Epidermal melanocyte (primary cell): ENCODE measurements at regions not wholly inside any gene's neighbourhood (a gene's known extent, or its start where the extent isn't known, plus 50 kb on each side); places are given as distances from the start of the nearest gene placed in this dataset.

ENCODE experiments used
- DNase-seq: peaks from one replicate; pipeline ENCODE4 v3.0.0; 2011; ENCODE audit warnings: low spot score; ENCODE audit not compliant: insufficient read length

GRCh38 chr22:49570032-49570848 is 257.4 kb downstream of the BRD1 start:
- DNase-seq, result no peak

- no peak for DNase-seq
These were observed 258.2 kb downstream of the BRD1 start for GRCh38 chr22:49569286-49570031.

GRCh38 chr22:49568751-49569285 is 258.9 kb downstream of the BRD1 start:
- no peak for DNase-seq

GRCh38 chr22:49567899-49568750 is 259.5 kb downstream of the BRD1 start:
- no peak for DNase-seq

- no peak for DNase-seq
These were observed 261.0 kb downstream of the BRD1 start for GRCh38 chr22:49566693-49567092.

GRCh38 chr22:49566141-49566541 is 261.5 kb downstream of the BRD1 start:
- DNase-seq, result no peak

- no peak for DNase-seq
These were observed 262.2 kb downstream of the BRD1 start for GRCh38 chr22:49565516-49565855.

- DNase-seq, result no peak
These were observed 262.8 kb downstream of the BRD1 start for GRCh38 chr22:49564666-49565515.

- no peak for DNase-seq
These were observed 263.6 kb downstream of the BRD1 start for GRCh38 chr22:49564054-49564453.

- DNase-seq, result no peak
These were observed 264.9 kb downstream of the BRD1 start for GRCh38 chr22:49562685-49563249.

GRCh38 chr22:49561976-49562375 is 265.7 kb downstream of the BRD1 start:
- no peak for DNase-seq

GRCh38 chr22:49561338-49561737 is 266.3 kb downstream of the BRD1 start:
- no peak for DNase-seq

GRCh38 chr22:49555526-49555925 is 272.1 kb downstream of the BRD1 start:
- no peak for DNase-seq

- no peak for DNase-seq
These were observed 272.9 kb downstream of the BRD1 start for GRCh38 chr22:49554741-49555140.

GRCh38 chr22:49554296-49554625 is 273.4 kb downstream of the BRD1 start:
- DNase-seq, result no peak

- DNase-seq, result no peak
These were observed 274.0 kb downstream of the BRD1 start for GRCh38 chr22:49553518-49554295.

GRCh38 chr22:49553076-49553475 is 274.6 kb downstream of the BRD1 start:
- no peak for DNase-seq

- DNase-seq, result no peak
These were observed 275.6 kb downstream of the BRD1 start for GRCh38 chr22:49551897-49552614.

- DNase-seq, result no peak
These were observed 276.2 kb downstream of the BRD1 start for GRCh38 chr22:49551446-49551845.
